NT2/D1 (cell line): ENCODE measurements at regions not wholly inside any gene's neighbourhood (a gene's known extent, or its start where the extent isn't known, plus 50 kb on each side); places are given as distances from the start of the nearest gene placed in this dataset.

Experiments used
- YY1 ChIP-seq: IDR thresholded peaks from 2 replicates; pipeline ENCODE4 v1.6.1; 2011; ENCODE audit not compliant: insufficient read length, insufficient read depth
- ZNF274 ChIP-seq: IDR thresholded peaks from 2 replicates; pipeline ENCODE4 v1.6.1; 2011; ENCODE audit warnings: mild to moderate bottlenecking, low read depth, low read length

GRCh38 chr3:162722337-162722736, 1225.7 kb downstream of the OTOL1 start:
- TF ChIP-seq YY1 (no peak), ZNF274 (no peak)
